Fibroblast of lung (primary cell): ENCODE measurements at regions not wholly inside any gene's neighbourhood (a gene's known extent, or its start where the extent isn't known, plus 50 kb on each side); places are given as distances from the start of the nearest gene placed in this dataset.

Experiments used
- DNase-seq, 2 donors: peaks; one replicate each; pipeline versions ENCODE4 v3.0.0 to v3.0.0-alpha.2; 2010; ENCODE audit warnings: low read depth in 2 of 2
- H2AFZ ChIP-seq: 2 replicates; pipeline ENCODE4 v1.5.1; 2012; ENCODE audit warnings: low read length, control low read depth, inconsistent platforms
- H3K27ac ChIP-seq: 2 replicates; pipeline ENCODE4 v1.5.1; 2011; ENCODE audit warnings: low read length, control low read depth; ENCODE audit not compliant: insufficient read depth
- H3K27me3 ChIP-seq: 2 replicates; pipeline ENCODE4 v1.5.1; 2011; ENCODE audit warnings: mild to moderate bottlenecking, low read length; ENCODE audit not compliant: control insufficient read depth, insufficient read depth
- H3K36me3 ChIP-seq: 2 replicates; pipeline ENCODE4 v1.5.1; 2011; ENCODE audit warnings: low read length; ENCODE audit not compliant: control insufficient read depth, insufficient read depth
- H3K4me1 ChIP-seq: 2 replicates; pipeline ENCODE4 v1.5.1; 2011; ENCODE audit warnings: low read length; ENCODE audit not compliant: control insufficient read depth, insufficient read depth; ENCODE audit errors: extremely low read depth
- H3K4me2 ChIP-seq: 2 replicates; pipeline ENCODE4 v1.5.1; 2011; ENCODE audit warnings: low read length, control low read depth; ENCODE audit not compliant: insufficient read depth; ENCODE audit errors: extremely low read depth
- H3K4me3 ChIP-seq, 4 experiments: fragments of 200-600 bp in 1 of 4; sonication (generic) in 1 of 4; replicated peaks in 1 of 4; 2 replicates each; pipeline ENCODE4 v1.5.1; 2011 to 2016; ENCODE audit warnings: low read length in 4 of 4, low read depth in 3 of 4, mild to moderate bottlenecking in 3 of 4, control low read depth in 2 of 4, inconsistent platforms in 1 of 4, mixed read lengths in 1 of 4; ENCODE audit not compliant: insufficient read depth in 1 of 4; ENCODE audit errors: control extremely low read depth in 1 of 4
- H3K79me2 ChIP-seq: 2 replicates; pipeline ENCODE4 v1.5.1; 2012; ENCODE audit warnings: mild to moderate bottlenecking, low read length, inconsistent platforms; ENCODE audit not compliant: control insufficient read depth, insufficient read depth
- H3K9ac ChIP-seq: 2 replicates; pipeline ENCODE4 v1.5.1; 2011; ENCODE audit warnings: mild to moderate bottlenecking, low read length, control low read depth; ENCODE audit not compliant: insufficient read depth
- H3K9me3 ChIP-seq: 2 replicates; pipeline ENCODE4 v1.5.1; 2012; ENCODE audit warnings: low read depth, low read length; ENCODE audit not compliant: control insufficient read depth, insufficient read depth
- H4K20me1 ChIP-seq: 2 replicates; pipeline ENCODE4 v1.5.1; 2011; ENCODE audit warnings: low read length; ENCODE audit not compliant: control insufficient read depth, insufficient read depth; ENCODE audit errors: extremely low read depth
- EZH2 ChIP-seq: IDR thresholded peaks from 2 replicates; pipeline ENCODE4 v1.5.1; 2012; ENCODE audit warnings: low read length, control low read depth, mild to moderate bottlenecking; ENCODE audit errors: missing control alignments
- TF ChIP-seq, protein P1 (sequence below), 2 donors: IDR thresholded peaks in 1 of 2; conservative IDR thresholded peaks in 1 of 2; 1 replicate in 1 of 2; 2 replicates in 1 of 2; pipeline ENCODE4 v1.5.1; 2011 to 2012; ENCODE audit warnings: low read length in 2 of 2, control low read depth in 1 of 2, inconsistent platforms in 1 of 2, low read depth in 1 of 2, mild to moderate bottlenecking in 1 of 2

DNA sequence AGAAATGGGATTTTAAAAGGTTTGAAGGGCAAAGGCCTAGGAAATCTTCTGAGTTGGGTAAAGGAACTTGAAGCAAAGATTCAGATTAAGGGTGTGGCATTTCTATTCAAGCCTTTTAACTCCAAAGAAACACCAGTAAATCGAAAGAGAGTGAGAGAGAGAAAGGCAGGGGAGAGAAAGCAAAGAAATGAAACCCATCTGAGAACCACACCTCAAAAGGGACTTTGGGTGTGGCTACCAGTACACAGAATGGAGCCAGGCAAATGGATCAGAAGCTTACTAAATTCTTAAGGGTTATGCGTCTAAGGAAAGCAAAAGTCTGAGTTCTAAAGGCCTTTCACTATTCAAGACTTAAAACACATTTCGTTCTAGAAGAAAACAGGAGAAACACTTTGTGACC, 277.4 kb downstream of the BCL11B start:
- Histone ChIP-seq H2AFZ (no peak overlapping the region), H3K4me3 (no peak overlapping the region), H3K9me3 (no peaks in the 10 kb centered on the region), H3K27ac (no peak overlapping the region), H4K20me1 (no peaks in the 10 kb centered on the region), H3K79me2 (no peaks in the 10 kb centered on the region), H3K4me2 (no peak overlapping the region), H3K36me3 (no peaks in the 10 kb centered on the region), H3K4me1 (no peaks in the 10 kb centered on the region), H3K27me3 (no peaks in the 10 kb centered on the region), H3K9ac (no peak overlapping the region)
- no peak for DNase-seq
- no peak for TF ChIP-seq EZH2
- TF ChIP-seq, protein P1, sequence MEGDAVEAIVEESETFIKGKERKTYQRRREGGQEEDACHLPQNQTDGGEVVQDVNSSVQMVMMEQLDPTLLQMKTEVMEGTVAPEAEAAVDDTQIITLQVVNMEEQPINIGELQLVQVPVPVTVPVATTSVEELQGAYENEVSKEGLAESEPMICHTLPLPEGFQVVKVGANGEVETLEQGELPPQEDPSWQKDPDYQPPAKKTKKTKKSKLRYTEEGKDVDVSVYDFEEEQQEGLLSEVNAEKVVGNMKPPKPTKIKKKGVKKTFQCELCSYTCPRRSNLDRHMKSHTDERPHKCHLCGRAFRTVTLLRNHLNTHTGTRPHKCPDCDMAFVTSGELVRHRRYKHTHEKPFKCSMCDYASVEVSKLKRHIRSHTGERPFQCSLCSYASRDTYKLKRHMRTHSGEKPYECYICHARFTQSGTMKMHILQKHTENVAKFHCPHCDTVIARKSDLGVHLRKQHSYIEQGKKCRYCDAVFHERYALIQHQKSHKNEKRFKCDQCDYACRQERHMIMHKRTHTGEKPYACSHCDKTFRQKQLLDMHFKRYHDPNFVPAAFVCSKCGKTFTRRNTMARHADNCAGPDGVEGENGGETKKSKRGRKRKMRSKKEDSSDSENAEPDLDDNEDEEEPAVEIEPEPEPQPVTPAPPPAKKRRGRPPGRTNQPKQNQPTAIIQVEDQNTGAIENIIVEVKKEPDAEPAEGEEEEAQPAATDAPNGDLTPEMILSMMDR (conservative IDR thresholded peaks at IDR 0.05 in 1 of 2, IDR thresholded peaks at IDR 0.05 in 1 of 2; ENCODE audit: low read depth in 1 of 2, low read length in 2 of 2): no peak

DNA sequence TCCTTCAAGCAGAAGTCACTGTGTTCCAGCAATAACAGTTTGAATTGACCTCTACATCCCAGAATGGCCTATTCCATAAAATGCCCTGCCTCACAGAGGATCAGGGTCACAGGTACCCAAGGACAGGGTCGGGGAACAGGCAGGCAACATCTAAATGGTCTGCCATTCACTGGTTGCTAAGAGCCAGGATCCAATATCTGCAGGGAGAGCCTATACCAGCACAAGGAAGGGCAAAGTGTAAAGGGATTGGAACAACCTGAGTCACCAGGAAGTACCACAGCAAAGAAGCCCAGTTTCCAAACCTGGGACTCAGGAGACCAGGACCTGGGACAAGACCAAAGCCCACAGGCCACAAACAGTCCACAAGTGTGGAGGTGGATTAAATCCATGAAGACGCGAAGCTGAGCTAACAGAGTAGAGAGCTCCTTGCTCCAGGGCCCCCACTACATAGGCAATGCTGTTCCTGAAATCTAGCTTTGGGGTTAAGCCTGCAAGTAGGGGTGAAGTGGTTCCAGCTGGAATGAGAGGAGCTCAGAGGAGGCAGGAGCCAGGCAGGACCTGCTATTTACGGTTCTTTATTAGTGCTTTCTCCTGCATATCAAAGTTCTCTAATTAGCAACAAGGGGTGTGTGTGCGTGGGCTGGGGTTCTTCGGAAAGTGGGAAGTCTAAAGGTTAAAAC, 274.3 kb downstream of the BCL11B start:
- no peak overlapping the region for H3K9ac ChIP-seq
- H3K36me3 ChIP-seq: no peaks in the 10 kb centered on the region
- H4K20me1 ChIP-seq: no peaks in the 10 kb centered on the region
- no peaks in the 10 kb centered on the region for H3K4me1 ChIP-seq
- H3K27me3 ChIP-seq: no peaks in the 10 kb centered on the region
- no peak for DNase-seq
- no peaks in the 10 kb centered on the region for H3K9me3 ChIP-seq
- H3K4me2 ChIP-seq: no peak overlapping the region
- H3K79me2 ChIP-seq: no peaks in the 10 kb centered on the region
- no peak overlapping the region for H2AFZ ChIP-seq
- H3K27ac ChIP-seq: no peak overlapping the region
- H3K4me3 ChIP-seq: no peak overlapping the region
- TF ChIP-seq EZH2: no peak
- TF ChIP-seq, protein P1 (conservative IDR thresholded peaks at IDR 0.05 in 1 of 2, IDR thresholded peaks at IDR 0.05 in 1 of 2; ENCODE audit: low read depth in 1 of 2, low read length in 2 of 2): no peak

DNA sequence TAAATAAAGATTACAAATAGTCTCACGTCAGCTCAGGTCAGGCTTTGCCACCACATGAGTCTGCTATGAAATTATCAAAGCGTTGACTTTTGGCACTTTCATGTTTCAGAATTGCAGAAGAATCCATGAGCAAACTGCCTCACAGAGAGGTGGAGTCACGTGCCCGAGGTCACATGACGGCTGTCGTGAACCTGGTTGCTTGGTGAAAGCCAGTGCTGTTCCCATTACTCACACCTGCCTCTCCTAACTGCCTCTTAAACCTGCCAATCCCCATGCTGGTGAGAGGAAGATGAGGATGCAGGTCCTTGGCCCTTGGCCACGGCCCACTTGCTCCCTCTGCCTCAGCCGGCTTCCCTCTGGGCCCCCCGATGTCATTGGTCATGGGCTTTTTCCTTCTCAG, 272.7 kb downstream of the BCL11B start:
- Histone ChIP-seq H4K20me1 (no peaks in the 10 kb centered on the region), H3K27ac (no peak overlapping the region), H3K36me3 (no peaks in the 10 kb centered on the region), H3K79me2 (no peaks in the 10 kb centered on the region), H2AFZ (no peak overlapping the region), H3K27me3 (no peaks in the 10 kb centered on the region), H3K9ac (no peak overlapping the region), H3K4me1 (no peaks in the 10 kb centered on the region), H3K9me3 (no peaks in the 10 kb centered on the region), H3K4me3 (no peak overlapping the region), H3K4me2 (no peak overlapping the region)
- DNase-seq: no peak
- TF ChIP-seq, protein P1 (conservative IDR thresholded peaks at IDR 0.05 in 1 of 2, IDR thresholded peaks at IDR 0.05 in 1 of 2; ENCODE audit: low read depth in 1 of 2, low read length in 2 of 2): no peak
- TF ChIP-seq EZH2: no peak
